Vagina (tissue), 2 donors: ENCODE measurements at regions not wholly inside any gene's neighbourhood (a gene's known extent, or its start where the extent isn't known, plus 50 kb on each side); places are given as distances from the start of the nearest gene placed in this dataset.

Experiments used
- DNase-seq, 2 donors: peaks; one replicate each; pipeline ENCODE4 v3.0.0-alpha.2; 2017; ENCODE audit errors: extremely low spot score in 2 of 2
- H3K27ac ChIP-seq: fragments of 200-600 bp; sonication (generic); one replicate; pipeline ENCODE4 v1.5.1; 2019
- H3K27me3 ChIP-seq: fragments of 200-600 bp; sonication (generic); one replicate; pipeline ENCODE4 v1.5.1; 2019
- H3K36me3 ChIP-seq, 2 donors: fragments of 200-600 bp; sonication (generic); one replicate each; pipeline ENCODE4 v1.5.1; 2017 to 2019
- H3K4me1 ChIP-seq: fragments of 200-600 bp; sonication (generic); one replicate; pipeline ENCODE4 v1.5.1; 2019
- H3K4me3 ChIP-seq, 2 donors: fragments of 200-600 bp; sonication (generic); 1 replicate in 1 of 2; 2 replicates in 1 of 2; pipeline ENCODE4 v1.5.1; 2016 to 2019
- H3K9me3 ChIP-seq: fragments of 200-600 bp; sonication (generic); one replicate; pipeline ENCODE4 v1.5.1; 2019
- CTCF ChIP-seq, 3 experiments: fragments of 450-650 bp in 2 of 3; fragments of 200-600 bp in 1 of 3; sonication (generic) in 1 of 3; IDR thresholded peaks; one replicate each; pipeline ENCODE4 v1.5.1; 2017 to 2019; ENCODE audit warnings: antibody characterized with exemption in 3 of 3, mild to moderate bottlenecking in 2 of 3, moderate library complexity in 2 of 3
- POLR2A ChIP-seq, 2 donors: fragments of 450-650 bp; IDR thresholded peaks; one replicate each; pipeline ENCODE4 v1.6.1; 2017; ENCODE audit warnings: antibody characterized with exemption in 2 of 2, mild to moderate bottlenecking in 2 of 2, moderate library complexity in 2 of 2
- POLR2AphosphoS5 ChIP-seq, 2 donors: sonication (generic); formaldehyde crosslinking; IDR thresholded peaks; one replicate each; pipeline ENCODE4 v1.9.0; 2017; ENCODE audit warnings: antibody characterized with exemption in 2 of 2, mild to moderate bottlenecking in 2 of 2, low read depth in 1 of 2; ENCODE audit not compliant: insufficient read depth in 1 of 2
- intact Hi-C: fragments of 100-400 bp; cut with DNase I; formaldehyde crosslinking; loops from one replicate; pipeline ENCODE4 v1.15.1; 2023

- TF ChIP-seq CTCF (IDR thresholded peaks at IDR 0.05) (no peak), POLR2A (IDR thresholded peaks at IDR 0.05) (no peak), POLR2AphosphoS5 (IDR thresholded peaks at IDR 0.05; ENCODE audit: insufficient read depth in 1 of 2, low read depth in 1 of 2) (no peak)
- H3K27ac ChIP-seq: no peak overlapping the region
- H3K4me1 ChIP-seq: no peaks in the 10 kb centered on the region
- intact Hi-C loops: no loop called here
- no peaks in the 10 kb centered on the region for H3K9me3 ChIP-seq
- H3K4me3 ChIP-seq: no peak overlapping the region
- no peaks in the 10 kb centered on the region for H3K36me3 ChIP-seq
- DNase-seq: no peak
- no peaks in the 10 kb centered on the region for H3K27me3 ChIP-seq
These were observed 600.9 kb downstream of the SI start for GRCh38 chr3:164477403-164477802.

GRCh38 chr3:164476631-164477030, 601.7 kb downstream of the SI start:
- intact Hi-C loops: no loop called here
- no peak for TF ChIP-seq CTCF (IDR thresholded peaks at IDR 0.05)
- no peak for TF ChIP-seq POLR2AphosphoS5 (IDR thresholded peaks at IDR 0.05; ENCODE audit: insufficient read depth in 1 of 2, low read depth in 1 of 2)
- no peak for TF ChIP-seq POLR2A (IDR thresholded peaks at IDR 0.05)
- no peak for DNase-seq
- Histone ChIP-seq H3K27me3 (no peaks in the 10 kb centered on the region), H3K27ac (no peak overlapping the region), H3K4me1 (no peaks in the 10 kb centered on the region), H3K4me3 (no peak overlapping the region), H3K9me3 (no peaks in the 10 kb centered on the region), H3K36me3 (no peaks in the 10 kb centered on the region)

GRCh38 chr3:164470471-164470870, 607.8 kb downstream of the SI start:
- DNase-seq: no peak
- intact Hi-C loops: no loop called here

GRCh38 chr3:164468055-164468454, 610.2 kb downstream of the SI start:
- H3K4me1 ChIP-seq: no peaks in the 10 kb centered on the region
- no peak for TF ChIP-seq CTCF (IDR thresholded peaks at IDR 0.05)
- TF ChIP-seq POLR2A (IDR thresholded peaks at IDR 0.05): no peak
- TF ChIP-seq POLR2AphosphoS5 (IDR thresholded peaks at IDR 0.05; ENCODE audit: insufficient read depth in 1 of 2, low read depth in 1 of 2): no peak
- no peaks in the 10 kb centered on the region for H3K36me3 ChIP-seq
- H3K9me3 ChIP-seq: no peaks in the 10 kb centered on the region
- no peaks in the 10 kb centered on the region for H3K27me3 ChIP-seq
- no peak overlapping the region for H3K4me3 ChIP-seq
- intact Hi-C loops: no loop called here
- H3K27ac ChIP-seq: no peak overlapping the region
- DNase-seq: no peak

More at GRCh38 chr3:164470471-164470870, 607.8 kb downstream of the SI start:
- Histone ChIP-seq H3K36me3 (no peaks in the 10 kb centered on the region), H3K27ac (no peak overlapping the region), H3K27me3 (no peaks in the 10 kb centered on the region), H3K9me3 (no peaks in the 10 kb centered on the region), H3K4me1 (no peaks in the 10 kb centered on the region), H3K4me3 (no peak overlapping the region)
- TF ChIP-seq POLR2AphosphoS5 (IDR thresholded peaks at IDR 0.05; ENCODE audit: insufficient read depth in 1 of 2, low read depth in 1 of 2) (no peak), CTCF (IDR thresholded peaks at IDR 0.05) (no peak), POLR2A (IDR thresholded peaks at IDR 0.05) (no peak)

GRCh38 chr3:164467007-164467406, 611.3 kb downstream of the SI start:
- no peaks in the 10 kb centered on the region for H3K27me3 ChIP-seq
- no peaks in the 10 kb centered on the region for H3K4me1 ChIP-seq
- intact Hi-C loops: no loop called here
- H3K4me3 ChIP-seq: no peak overlapping the region
- no peak for TF ChIP-seq CTCF (IDR thresholded peaks at IDR 0.05)
- TF ChIP-seq POLR2AphosphoS5 (IDR thresholded peaks at IDR 0.05; ENCODE audit: insufficient read depth in 1 of 2, low read depth in 1 of 2): no peak
- TF ChIP-seq POLR2A (IDR thresholded peaks at IDR 0.05): no peak
- H3K27ac ChIP-seq: no peak overlapping the region
- H3K9me3 ChIP-seq: no peaks in the 10 kb centered on the region
- DNase-seq: no peak
- no peaks in the 10 kb centered on the region for H3K36me3 ChIP-seq
